Thyroid gland (tissue), 4 donors: ENCODE measurements at regions not wholly inside any gene's neighbourhood (a gene's known extent, or its start where the extent isn't known, plus 50 kb on each side); places are given as distances from the start of the nearest gene placed in this dataset.

Experiments
- DNase-seq, 2 donors: peaks; one replicate each; pipeline ENCODE4 v3.0.0-alpha.2; 2019
- H3K27ac ChIP-seq, 3 donors: fragments of 200-600 bp; sonication (generic); 1 replicate in 2 of 3; 2 replicates in 1 of 3; pipeline ENCODE4 v1.5.1; 2016 to 2019; ENCODE audit warnings: mild to moderate bottlenecking in 1 of 3, moderate library complexity in 1 of 3
- H3K27me3 ChIP-seq: fragments of 200-600 bp; sonication (generic); one replicate; pipeline ENCODE4 v1.5.1; 2019
- H3K36me3 ChIP-seq, 2 donors: fragments of 200-600 bp; sonication (generic); one replicate each; pipeline ENCODE4 v1.5.1; 2016 to 2019
- H3K4me1 ChIP-seq, 2 donors: fragments of 200-600 bp; sonication (generic); one replicate each; pipeline ENCODE4 v1.5.1; 2017 to 2019
- H3K4me3 ChIP-seq, 3 donors: fragments of 200-600 bp; sonication (generic); replicated peaks in 1 of 3; 1 replicate in 2 of 3; 2 replicates in 1 of 3; pipeline ENCODE4 v1.5.1; 2016; ENCODE audit warnings: mild to moderate bottlenecking in 1 of 3
- H3K9me3 ChIP-seq: fragments of 200-600 bp; sonication (generic); one replicate; pipeline ENCODE4 v1.5.1; 2017
- CTCF ChIP-seq, 6 experiments: fragments of 200-600 bp in 3 of 6; fragments of 450-650 bp in 3 of 6; sonication (generic) in 3 of 6; IDR thresholded peaks; one replicate each; pipeline ENCODE4 v1.5.1; 2016 to 2019; ENCODE audit warnings: antibody characterized with exemption in 6 of 6, mild to moderate bottlenecking in 2 of 6, inconsistent platforms in 1 of 6, moderate library complexity in 1 of 6
- POLR2A ChIP-seq, 2 donors: fragments of 450-650 bp; IDR thresholded peaks; one replicate each; pipeline ENCODE4 v1.6.1; 2017; ENCODE audit warnings: antibody characterized with exemption in 2 of 2, mild to moderate bottlenecking in 2 of 2, moderate library complexity in 1 of 2
- WGBS, 2 donors: methylation state at CpG; one replicate each; pipeline ENCODE4 v1.1.5; 2017; 5-methylcytosine and 5-hydroxymethylcytosine counted together
- intact Hi-C: fragments of 100-400 bp; cut with DNase I; formaldehyde crosslinking; loops from one replicate; pipeline ENCODE4 v1.15.1; 2023

- no peaks in the 10 kb centered on the region for H3K9me3 ChIP-seq
- no peak overlapping the region for H3K27ac ChIP-seq
- H3K4me1 ChIP-seq, result peaks cover 0 to 7% of the 10 kb centered on the region in 2 donors
- H3K27me3 ChIP-seq, result no peaks in the 10 kb centered on the region
- DNase-seq, result no peak
- H3K36me3 ChIP-seq, result no peaks in the 10 kb centered on the region
- H3K4me3 ChIP-seq, result no peak overlapping the region
- WGBS, 2 donors, result 79 to 86% methylated on average over 5 of the region's 5 CpGs
- intact Hi-C loops, result no loop called here
- TF ChIP-seq CTCF (IDR thresholded peaks at IDR 0.05) (no peak), POLR2A (IDR thresholded peaks at IDR 0.05) (no peak)
These were observed 57.1 kb upstream of the ADGRG2 start for GRCh38 chrX:19179389-19179788.

GRCh38 chrX:19181345-19181744, 59.1 kb upstream of the ADGRG2 start:
- Histone ChIP-seq H3K27ac (no peak overlapping the region), H3K4me3 (no peak overlapping the region), H3K27me3 (no peaks in the 10 kb centered on the region), H3K4me1 (peaks cover 0 to 7% of the 10 kb centered on the region in 2 donors), H3K36me3 (no peaks in the 10 kb centered on the region), H3K9me3 (no peaks in the 10 kb centered on the region)
- intact Hi-C loops, result no loop called here
- TF ChIP-seq POLR2A (IDR thresholded peaks at IDR 0.05) (no peak), CTCF (IDR thresholded peaks at IDR 0.05) (no peak)
- no peak for DNase-seq
- 84 to 91% methylated on average over 6 of the region's 6 CpGs for WGBS, 2 donors

- Histone ChIP-seq H3K27me3 (no peaks in the 10 kb centered on the region), H3K4me1 (peaks cover 0 to 3% of the 10 kb centered on the region in 2 donors), H3K36me3 (no peaks in the 10 kb centered on the region), H3K9me3 (no peaks in the 10 kb centered on the region), H3K4me3 (no peak overlapping the region), H3K27ac (no peak overlapping the region)
- no peak for DNase-seq
- TF ChIP-seq CTCF (IDR thresholded peaks at IDR 0.05), result no peak
- TF ChIP-seq POLR2A (IDR thresholded peaks at IDR 0.05), result no peak
- intact Hi-C loops, result no loop called here
- WGBS, 2 donors, result 91 to 96% methylated on average over 4 to 5 of the region's 5 CpGs
These were observed 60.5 kb upstream of the ADGRG2 start for GRCh38 chrX:19182785-19183184.

GRCh38 chrX:19183761-19184477, 61.7 kb upstream of the ADGRG2 start:
- Histone ChIP-seq H3K4me1 (no peaks in the 10 kb centered on the region), H3K36me3 (no peaks in the 10 kb centered on the region), H3K27ac (no peak overlapping the region), H3K27me3 (no peaks in the 10 kb centered on the region), H3K4me3 (no peak overlapping the region), H3K9me3 (no peaks in the 10 kb centered on the region)
- 60 to 61% methylated on average over 11 of the region's 11 CpGs for WGBS, 2 donors
- intact Hi-C loops, result no loop called here
- TF ChIP-seq CTCF (IDR thresholded peaks at IDR 0.05) (no peak), POLR2A (IDR thresholded peaks at IDR 0.05) (no peak)
- DNase-seq, result peak; percentile 8 to 32

GRCh38 chrX:19188566-19188965, 66.3 kb upstream of the ADGRG2 start:
- no peaks in the 10 kb centered on the region for H3K9me3 ChIP-seq
- no peak overlapping the region for H3K4me3 ChIP-seq
- no peaks in the 10 kb centered on the region for H3K36me3 ChIP-seq
- TF ChIP-seq CTCF (IDR thresholded peaks at IDR 0.05) (no peak), POLR2A (IDR thresholded peaks at IDR 0.05) (no peak)
- no peak overlapping the region for H3K27ac ChIP-seq
- no peak for DNase-seq
- WGBS, 2 donors, result 43 to 50% methylated on average over 3 of the region's 3 CpGs
- H3K4me1 ChIP-seq, result no peaks in the 10 kb centered on the region
- intact Hi-C loops, result no loop called here
- H3K27me3 ChIP-seq, result no peaks in the 10 kb centered on the region
